ENCODE measurements at regions not wholly inside any gene's neighbourhood (a gene's known extent, or its start where the extent isn't known, plus 50 kb on each side); places are given as distances from the start of the nearest gene placed in this dataset.

DNA sequence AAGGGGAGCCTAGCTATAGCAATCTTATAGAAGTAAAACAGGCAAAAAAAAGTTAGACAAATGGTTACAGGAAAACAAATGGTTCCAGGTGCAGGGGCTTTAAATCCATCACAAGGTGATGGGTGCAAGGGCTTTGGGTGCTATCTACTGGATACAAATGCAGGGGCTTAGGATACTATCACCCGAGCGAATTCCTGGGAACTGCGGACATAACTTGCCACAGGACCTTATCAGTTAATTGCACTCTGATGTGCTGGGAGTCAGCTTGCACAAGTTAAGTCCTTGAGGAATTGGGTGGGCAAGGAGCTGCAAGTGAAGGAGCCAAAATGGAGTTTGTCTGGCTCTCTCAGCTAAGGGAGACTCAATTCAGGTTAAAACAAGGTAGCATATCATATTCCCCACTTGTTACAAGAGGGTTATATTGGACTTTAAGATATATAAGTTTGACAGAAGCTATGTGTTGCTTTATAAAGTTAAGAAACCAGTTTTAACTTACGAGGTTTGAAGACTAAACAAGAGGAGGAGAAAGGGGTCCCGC, 115.0 kb upstream of the PZP start:
- Histone ChIP-seq H3K9me3 (no peaks in the 10 kb centered on the region), H3K27me3 (ENCODE audit: insufficient read depth) (no peaks in the 10 kb centered on the region; the same call in 1 of the 2 replicates), H2AFZ (ENCODE audit: low read depth) (no peak overlapping the region), H3K36me3 (replicated peaks in 1 of 2; ENCODE audit: control insufficient read depth in 1 of 2, insufficient read depth in 2 of 2, low read length in 1 of 2) (no peaks in the 10 kb centered on the region), H3K9me2 (no peaks in the 10 kb centered on the region), H3K9ac (no peak overlapping the region), H3F3A (replicated peaks; ENCODE audit: insufficient read depth) (no peaks in the 10 kb centered on the region), H3K4me1 (ENCODE audit: control insufficient read depth in 1 of 2, insufficient read depth in 2 of 2, low read depth in 1 of 2, low read length in 1 of 2) (no peaks in the 10 kb centered on the region), H4K20me1 (ENCODE audit: insufficient read depth) (no peaks in the 10 kb centered on the region), H3K4me2 (no peak overlapping the region), H3K79me2 (ENCODE audit: insufficient read depth) (no peaks in the 10 kb centered on the region), H3K4me3 (ENCODE audit: low read depth in 2 of 2, low read length in 1 of 2) (no peak overlapping the region), H3K27ac (ENCODE audit: low read depth in 2 of 2, low read length in 1 of 2) (no peak overlapping the region)
- WGBS (ENCODE audit: low lambda C conversion rate), result 57% methylated on average over 5 of the region's 5 CpGs
- ChIA-PET POLR2A (no interaction called here), CTCF (interaction anchor here (1.1 to 1.3 kb wide), 2 partner anchors 8 to 274 kb away, joined by 3 read pairs; no protein-coding TSS in a partner anchor)
- DNase-seq, result no peak
- TF ChIP-seq SIN3A (IDR thresholded peaks at IDR 0.05; ENCODE audit: borderline replicate concordance, low read depth, low read length) (no peak), EZH2phosphoT487 (IDR thresholded peaks at IDR 0.05; ENCODE audit: borderline replicate concordance, low read depth) (no peak), CTCF (IDR thresholded peaks at IDR 0.05) (no peak), PBX3 (IDR thresholded peaks at IDR 0.05) (no peak), USF2 (IDR thresholded peaks at IDR 0.05; ENCODE audit: borderline replicate concordance, low read depth, low read length) (no peak), FOSL2 (IDR thresholded peaks at IDR 0.05; ENCODE audit: borderline replicate concordance, low read depth) (no peak), EP300 (IDR thresholded peaks at IDR 0.05; ENCODE audit: borderline replicate concordance in 1 of 2, low read depth in 1 of 2, low read length in 1 of 2) (no peak), RCOR1 (IDR thresholded peaks at IDR 0.05; ENCODE audit: low read length) (no peak), MEF2A (IDR thresholded peaks at IDR 0.05; ENCODE audit: borderline replicate concordance, low read depth) (no peak), JUND (IDR thresholded peaks at IDR 0.05) (no peak), GATA2 (CRISPR knock-in tag; IDR thresholded peaks at IDR 0.05) (no peak), FOXM1 (IDR thresholded peaks at IDR 0.05; ENCODE audit: low read depth) (no peak), SMC3 (IDR thresholded peaks at IDR 0.05; ENCODE audit: low read depth, low read length) (no peak), YY1 (IDR thresholded peaks at IDR 0.05; ENCODE audit: low read depth) (no peak), TCF12 (IDR thresholded peaks at IDR 0.05) (no peak), RXRA (IDR thresholded peaks at IDR 0.05; ENCODE audit: borderline replicate concordance, low read depth) (no peak)
- TF ChIP-seq, protein P1, sequence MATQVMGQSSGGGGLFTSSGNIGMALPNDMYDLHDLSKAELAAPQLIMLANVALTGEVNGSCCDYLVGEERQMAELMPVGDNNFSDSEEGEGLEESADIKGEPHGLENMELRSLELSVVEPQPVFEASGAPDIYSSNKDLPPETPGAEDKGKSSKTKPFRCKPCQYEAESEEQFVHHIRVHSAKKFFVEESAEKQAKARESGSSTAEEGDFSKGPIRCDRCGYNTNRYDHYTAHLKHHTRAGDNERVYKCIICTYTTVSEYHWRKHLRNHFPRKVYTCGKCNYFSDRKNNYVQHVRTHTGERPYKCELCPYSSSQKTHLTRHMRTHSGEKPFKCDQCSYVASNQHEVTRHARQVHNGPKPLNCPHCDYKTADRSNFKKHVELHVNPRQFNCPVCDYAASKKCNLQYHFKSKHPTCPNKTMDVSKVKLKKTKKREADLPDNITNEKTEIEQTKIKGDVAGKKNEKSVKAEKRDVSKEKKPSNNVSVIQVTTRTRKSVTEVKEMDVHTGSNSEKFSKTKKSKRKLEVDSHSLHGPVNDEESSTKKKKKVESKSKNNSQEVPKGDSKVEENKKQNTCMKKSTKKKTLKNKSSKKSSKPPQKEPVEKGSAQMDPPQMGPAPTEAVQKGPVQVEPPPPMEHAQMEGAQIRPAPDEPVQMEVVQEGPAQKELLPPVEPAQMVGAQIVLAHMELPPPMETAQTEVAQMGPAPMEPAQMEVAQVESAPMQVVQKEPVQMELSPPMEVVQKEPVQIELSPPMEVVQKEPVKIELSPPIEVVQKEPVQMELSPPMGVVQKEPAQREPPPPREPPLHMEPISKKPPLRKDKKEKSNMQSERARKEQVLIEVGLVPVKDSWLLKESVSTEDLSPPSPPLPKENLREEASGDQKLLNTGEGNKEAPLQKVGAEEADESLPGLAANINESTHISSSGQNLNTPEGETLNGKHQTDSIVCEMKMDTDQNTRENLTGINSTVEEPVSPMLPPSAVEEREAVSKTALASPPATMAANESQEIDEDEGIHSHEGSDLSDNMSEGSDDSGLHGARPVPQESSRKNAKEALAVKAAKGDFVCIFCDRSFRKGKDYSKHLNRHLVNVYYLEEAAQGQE (IDR thresholded peaks at IDR 0.05; ENCODE audit: low read depth, low read length), result no peak
- TF ChIP-seq, protein P2, sequence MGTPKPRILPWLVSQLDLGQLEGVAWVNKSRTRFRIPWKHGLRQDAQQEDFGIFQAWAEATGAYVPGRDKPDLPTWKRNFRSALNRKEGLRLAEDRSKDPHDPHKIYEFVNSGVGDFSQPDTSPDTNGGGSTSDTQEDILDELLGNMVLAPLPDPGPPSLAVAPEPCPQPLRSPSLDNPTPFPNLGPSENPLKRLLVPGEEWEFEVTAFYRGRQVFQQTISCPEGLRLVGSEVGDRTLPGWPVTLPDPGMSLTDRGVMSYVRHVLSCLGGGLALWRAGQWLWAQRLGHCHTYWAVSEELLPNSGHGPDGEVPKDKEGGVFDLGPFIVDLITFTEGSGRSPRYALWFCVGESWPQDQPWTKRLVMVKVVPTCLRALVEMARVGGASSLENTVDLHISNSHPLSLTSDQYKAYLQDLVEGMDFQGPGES (IDR thresholded peaks at IDR 0.05; ENCODE audit: low read depth, low read length), result no peak
